ENCODE measurements at regions not wholly inside any gene's neighbourhood (a gene's known extent, or its start where the extent isn't known, plus 50 kb on each side); places are given as distances from the start of the nearest gene placed in this dataset.

- TF ChIP-seq, protein P1, sequence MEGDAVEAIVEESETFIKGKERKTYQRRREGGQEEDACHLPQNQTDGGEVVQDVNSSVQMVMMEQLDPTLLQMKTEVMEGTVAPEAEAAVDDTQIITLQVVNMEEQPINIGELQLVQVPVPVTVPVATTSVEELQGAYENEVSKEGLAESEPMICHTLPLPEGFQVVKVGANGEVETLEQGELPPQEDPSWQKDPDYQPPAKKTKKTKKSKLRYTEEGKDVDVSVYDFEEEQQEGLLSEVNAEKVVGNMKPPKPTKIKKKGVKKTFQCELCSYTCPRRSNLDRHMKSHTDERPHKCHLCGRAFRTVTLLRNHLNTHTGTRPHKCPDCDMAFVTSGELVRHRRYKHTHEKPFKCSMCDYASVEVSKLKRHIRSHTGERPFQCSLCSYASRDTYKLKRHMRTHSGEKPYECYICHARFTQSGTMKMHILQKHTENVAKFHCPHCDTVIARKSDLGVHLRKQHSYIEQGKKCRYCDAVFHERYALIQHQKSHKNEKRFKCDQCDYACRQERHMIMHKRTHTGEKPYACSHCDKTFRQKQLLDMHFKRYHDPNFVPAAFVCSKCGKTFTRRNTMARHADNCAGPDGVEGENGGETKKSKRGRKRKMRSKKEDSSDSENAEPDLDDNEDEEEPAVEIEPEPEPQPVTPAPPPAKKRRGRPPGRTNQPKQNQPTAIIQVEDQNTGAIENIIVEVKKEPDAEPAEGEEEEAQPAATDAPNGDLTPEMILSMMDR (IDR thresholded peaks at IDR 0.05; ENCODE audit: insufficient read depth, low read length) = no peak
- DNase-seq (ENCODE audit: low read depth) = peak; percentile 63
- H3K4me3 ChIP-seq (ENCODE audit: low read depth, low read length) = no peak overlapping the region
Measured at GRCh38 chr1:221149111-221149510, 269.9 kb downstream of the HLX start.

- TF ChIP-seq, protein P1 (IDR thresholded peaks at IDR 0.05; ENCODE audit: insufficient read depth, low read length) = no peak
- no peak for DNase-seq (ENCODE audit: low read depth)
- no peak overlapping the region for H3K4me3 ChIP-seq (ENCODE audit: low read depth, low read length)
Measured at GRCh38 chr1:221149555-221150075, 270.4 kb downstream of the HLX start.

DNA sequence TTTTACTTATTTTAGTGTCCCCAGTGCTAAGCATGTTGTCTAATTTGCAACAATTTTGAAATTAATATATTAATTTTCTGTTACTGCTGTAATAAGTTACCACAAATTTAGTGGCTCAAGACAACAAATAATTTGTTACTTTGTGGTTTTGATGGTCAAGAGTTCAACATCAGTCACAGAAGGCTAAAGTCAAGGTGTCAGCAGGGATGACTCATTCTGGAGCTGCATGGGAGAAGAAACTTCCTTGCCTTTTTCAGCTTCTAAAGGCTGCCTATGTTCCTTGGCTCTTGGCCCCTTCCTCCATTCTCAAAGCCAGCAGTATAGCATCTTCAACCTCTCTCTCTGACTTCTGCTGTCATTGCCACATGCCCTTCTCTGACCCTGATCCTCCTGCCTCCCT, 271.8 kb downstream of the HLX start:
- no peak overlapping the region for H3K4me3 ChIP-seq (ENCODE audit: low read depth, low read length)
- no peak for DNase-seq (ENCODE audit: low read depth)

GRCh38 chr1:221154932-221155331, 275.7 kb downstream of the HLX start:
- TF ChIP-seq, protein P1 (IDR thresholded peaks at IDR 0.05; ENCODE audit: insufficient read depth, low read length) = no peak
- H3K4me3 ChIP-seq (ENCODE audit: low read depth, low read length) = no peak overlapping the region
- no peak for DNase-seq (ENCODE audit: low read depth)

More for the DNA sequence above, 271.8 kb downstream of the HLX start:
- TF ChIP-seq, protein P1 (IDR thresholded peaks at IDR 0.05; ENCODE audit: insufficient read depth, low read length) = no peak

- no peak for DNase-seq (ENCODE audit: low read depth)
- H3K4me3 ChIP-seq (ENCODE audit: low read depth, low read length) = no peak overlapping the region
- TF ChIP-seq, protein P1 (IDR thresholded peaks at IDR 0.05; ENCODE audit: insufficient read depth, low read length) = no peak
Measured at GRCh38 chr1:221157026-221157761, 278.0 kb downstream of the HLX start.

GRCh38 chr1:221159608-221160007, 280.4 kb downstream of the HLX start:
- DNase-seq (ENCODE audit: low read depth) = no peak

More at GRCh38 chr1:221159608-221160007, 280.4 kb downstream of the HLX start:
- TF ChIP-seq, protein P1 (IDR thresholded peaks at IDR 0.05; ENCODE audit: insufficient read depth, low read length) = no peak
- no peak overlapping the region for H3K4me3 ChIP-seq (ENCODE audit: low read depth, low read length)

All from fibroblast of the aortic adventitia (primary cell).